Brain microvascular endothelial cell (primary cell): ENCODE measurements at regions not wholly inside any gene's neighbourhood (a gene's known extent, or its start where the extent isn't known, plus 50 kb on each side); places are given as distances from the start of the nearest gene placed in this dataset.
A peak's percentile ranks its signal among the peaks of the same experiment; 100 is the strongest.

Experiments used
- DNase-seq: peaks from one replicate; pipeline ENCODE4 v3.0.0-alpha.2; 2020
- H3K27ac ChIP-seq: fragments of 250-450 bp; sonication (Bioruptor Pico); 2 replicates; pipeline ENCODE4 v1.5.1; 2020; ENCODE audit warnings: mild to moderate bottlenecking, moderate library complexity
- H3K27me3 ChIP-seq: fragments of 250-450 bp; sonication (Bioruptor Pico); replicated peaks from 2 replicates; pipeline ENCODE4 v1.5.1; 2020; ENCODE audit warnings: mild to moderate bottlenecking
- H3K36me3 ChIP-seq: fragments of 250-450 bp; sonication (Bioruptor Pico); replicated peaks from 2 replicates; pipeline ENCODE4 v1.5.1; 2020; ENCODE audit warnings: mild to moderate bottlenecking
- H3K4me3 ChIP-seq: 2 replicates; pipeline ENCODE4 v1.5.1; 2011; ENCODE audit warnings: low read depth, mild to moderate bottlenecking, control low read depth, low read length, moderate library complexity
- CTCF ChIP-seq: IDR thresholded peaks from 2 replicates; pipeline ENCODE4 v1.5.1; 2011; ENCODE audit warnings: low read depth, mild to moderate bottlenecking, moderate library complexity, low read length, control low read depth, inconsistent platforms; ENCODE audit errors: missing control alignments
- in situ Hi-C: cut with HindIII; loops from 2 replicates; pipeline ENCODE4 v1.10.0; 2017; ENCODE audit warnings: low sequenced_read_pairs, low pct_ligation_motif_present

GRCh38 chr12:28937196-28937595 is 211.9 kb upstream of the FAR2 start:
- Histone ChIP-seq H3K4me3 (no peak overlapping the region), H3K36me3 (no peaks in the 10 kb centered on the region), H3K27me3 (no peaks in the 10 kb centered on the region), H3K27ac (peak overlapping the region; percentile 34)
- DNase-seq = peak; percentile 69
- in situ Hi-C loops = no loop called here
- TF ChIP-seq CTCF = no peak

DNA sequence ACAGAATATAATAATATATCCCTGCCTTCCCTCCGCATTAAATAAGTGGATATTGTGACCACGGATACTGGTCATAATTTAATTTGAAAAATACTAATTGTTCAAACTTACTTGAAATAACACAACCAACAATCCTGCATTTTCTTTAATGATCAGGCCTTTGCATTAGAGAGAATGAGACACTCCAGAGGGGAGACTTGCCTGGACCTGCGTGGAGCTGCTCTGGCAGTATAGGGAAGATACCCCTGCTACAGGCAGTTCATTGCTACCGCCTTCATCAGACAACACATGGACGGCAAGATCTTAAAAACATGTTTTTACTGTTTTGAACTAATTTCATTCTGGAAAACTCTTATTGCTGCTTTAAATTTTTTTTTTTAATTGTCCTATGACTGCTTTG is 211.0 kb upstream of the FAR2 start:
- no peak for DNase-seq
- no peak for TF ChIP-seq CTCF
- Histone ChIP-seq H3K27me3 (no peaks in the 10 kb centered on the region), H3K27ac (no peak overlapping the region), H3K4me3 (no peak overlapping the region), H3K36me3 (no peaks in the 10 kb centered on the region)
- in situ Hi-C loops = no loop called here

DNA sequence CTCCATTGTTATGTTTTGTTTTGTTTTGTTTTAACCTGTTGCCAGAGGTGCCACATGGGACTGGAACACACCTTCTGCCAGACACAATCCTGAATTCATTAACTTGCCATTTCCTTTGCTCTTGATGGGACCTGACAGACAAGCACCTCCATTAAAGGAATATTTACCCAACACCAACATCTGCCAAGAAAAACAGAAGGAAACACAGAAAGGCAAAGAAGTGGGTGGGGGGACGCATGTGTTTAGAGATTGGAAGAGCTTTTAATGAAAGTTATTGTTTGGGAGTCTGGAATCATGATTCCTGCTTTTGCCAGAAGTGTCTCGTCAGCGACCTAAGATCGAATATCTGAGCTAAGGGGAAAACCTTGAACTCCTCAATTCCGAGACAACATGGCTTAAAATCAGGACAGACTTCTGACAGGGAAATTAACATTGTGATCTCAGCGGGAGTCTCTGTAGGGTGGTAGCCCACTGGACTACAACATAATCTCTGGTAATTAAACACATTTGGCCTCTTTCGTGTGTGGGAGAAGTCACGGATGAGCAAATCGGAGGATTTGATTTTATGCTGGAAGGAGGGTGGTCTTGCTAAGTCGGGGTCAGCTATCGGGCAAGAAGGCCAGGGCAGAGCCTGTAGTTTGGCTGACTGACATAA is 210.4 kb upstream of the FAR2 start:
- TF ChIP-seq CTCF = no peak
- H3K27me3 ChIP-seq = no peaks in the 10 kb centered on the region
- no peak overlapping the region for H3K4me3 ChIP-seq
- H3K27ac ChIP-seq = peak overlapping the region; percentile 69
- no peak for DNase-seq
- H3K36me3 ChIP-seq = no peaks in the 10 kb centered on the region
- in situ Hi-C loops = no loop called here

- no peaks in the 10 kb centered on the region for H3K27me3 ChIP-seq
- in situ Hi-C loops = no loop called here
- H3K4me3 ChIP-seq = no peak overlapping the region
- H3K36me3 ChIP-seq = no peaks in the 10 kb centered on the region
- TF ChIP-seq CTCF = no peak
- DNase-seq = peak; percentile 56
- H3K27ac ChIP-seq = peak overlapping the region; percentile 69
These were observed 209.7 kb upstream of the FAR2 start for GRCh38 chr12:28939427-28939826.

DNA sequence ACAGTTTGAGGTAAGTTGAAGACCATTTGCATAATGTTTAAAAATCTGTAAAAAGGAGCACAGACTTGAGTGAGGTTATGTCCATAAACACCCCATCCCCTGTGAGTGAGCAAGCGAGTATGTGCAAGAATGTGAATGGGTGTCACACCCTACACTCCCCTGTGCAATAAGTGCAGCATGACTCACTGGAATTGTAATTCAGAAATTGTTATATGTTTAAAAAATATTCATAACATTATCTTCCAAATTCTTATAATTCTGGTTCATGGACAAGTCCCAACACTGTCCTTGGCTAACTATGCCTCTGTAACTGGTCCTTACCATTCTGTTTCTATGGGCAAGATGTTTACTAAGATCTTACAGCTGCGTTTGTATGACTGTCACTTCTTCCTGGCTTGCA is 207.8 kb upstream of the FAR2 start:
- in situ Hi-C loops = no loop called here
- H3K27ac ChIP-seq = no peak overlapping the region

More for the DNA sequence above, 207.8 kb upstream of the FAR2 start:
- DNase-seq = peak; percentile 24
- H3K4me3 ChIP-seq = no peak overlapping the region
- H3K36me3 ChIP-seq = no peaks in the 10 kb centered on the region
- H3K27me3 ChIP-seq = no peaks in the 10 kb centered on the region
- TF ChIP-seq CTCF = no peak
